ENCODE measurements at regions not wholly inside any gene's neighbourhood (a gene's known extent, or its start where the extent isn't known, plus 50 kb on each side); places are given as distances from the start of the nearest gene placed in this dataset.
"Not testable (repeated sequence)": the region's sequence is repeated elsewhere in the genome, so short reads cannot be mapped to it uniquely, and the experiment has no call there.

DNA sequence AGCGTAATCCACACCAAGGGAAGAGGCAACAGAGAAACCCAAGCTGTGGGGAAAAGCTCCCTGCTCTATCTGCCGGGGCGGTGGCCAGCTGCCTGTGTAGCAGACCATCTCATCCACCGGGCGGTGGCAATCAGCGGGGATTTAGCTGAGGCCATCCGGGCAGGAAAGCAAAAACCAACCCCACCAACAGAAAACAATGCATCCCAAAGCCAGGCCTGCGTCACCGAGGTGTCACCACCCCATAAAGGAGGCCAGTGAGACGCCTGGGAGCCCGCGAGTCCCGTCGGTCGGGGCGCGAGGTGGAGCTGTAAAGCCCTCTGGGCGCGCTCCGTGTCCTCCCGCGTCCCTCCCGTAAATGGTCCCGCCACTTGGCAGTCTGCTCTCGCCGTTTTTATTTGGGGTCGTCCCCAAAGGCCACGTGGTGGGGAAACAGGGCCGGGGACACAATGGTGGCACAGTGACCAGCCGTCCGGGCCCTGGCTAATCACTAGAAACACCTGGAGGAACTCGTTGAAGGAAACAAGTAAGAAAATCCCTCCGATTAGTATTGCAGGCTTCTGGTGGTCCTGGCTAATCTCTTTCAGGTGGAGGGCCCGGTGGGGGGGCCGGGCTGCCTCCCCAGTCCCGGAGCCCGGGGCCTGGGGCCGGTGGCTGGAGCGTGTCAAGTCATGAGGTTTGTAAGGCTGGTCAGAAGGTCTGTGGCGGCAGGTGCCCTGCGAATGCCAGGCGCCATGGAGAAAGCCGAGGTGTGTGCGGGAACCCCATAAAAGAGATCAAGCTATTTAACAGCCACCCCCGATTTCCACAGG is 94.7 kb upstream of the GSC start:
- no peak for DNase-seq (ENCODE audit: low read depth)
- no peak overlapping the region for H3K4me3 ChIP-seq (ENCODE audit: low read depth, low read length)

DNA sequence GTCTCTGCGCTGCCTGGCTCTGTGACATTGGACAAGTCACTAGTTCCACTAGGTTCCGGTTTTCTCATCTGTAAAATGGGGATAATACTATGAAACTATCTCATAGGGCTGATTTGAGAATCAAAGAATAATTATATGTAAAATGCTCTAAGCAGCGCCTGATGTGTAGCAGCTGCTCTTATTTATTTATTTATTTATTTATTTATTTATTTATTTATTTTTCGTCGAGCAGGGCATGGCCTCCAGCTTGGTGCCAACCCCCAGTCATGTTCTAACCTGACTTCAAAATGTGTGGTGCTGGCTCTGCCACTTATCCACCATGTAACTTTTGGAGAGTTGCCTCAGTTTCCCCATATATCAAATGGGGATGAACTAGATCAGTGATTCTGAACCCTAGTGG is 93.5 kb upstream of the GSC start:
- H3K4me3 ChIP-seq (ENCODE audit: low read depth, low read length) = no peak overlapping the region
- DNase-seq (ENCODE audit: low read depth) = no peak

DNA sequence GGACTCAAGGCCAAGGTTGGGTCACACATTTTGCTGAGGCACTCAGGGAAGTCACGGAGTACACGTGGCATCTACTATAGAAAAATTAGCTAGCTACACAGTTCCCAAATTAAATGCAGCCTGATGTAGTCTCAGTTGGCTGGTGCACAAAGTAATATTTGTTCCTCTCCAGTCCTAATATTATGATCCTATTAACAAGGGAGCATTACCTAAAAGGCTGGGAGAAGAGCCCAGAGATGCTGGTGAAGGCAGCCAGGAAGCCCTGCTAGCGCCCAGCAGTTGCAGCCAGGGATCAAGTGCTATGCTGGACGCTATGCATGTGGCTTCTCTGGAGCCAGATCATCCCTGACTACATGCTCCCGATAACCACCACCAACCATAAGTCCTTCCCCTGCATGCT is 88.0 kb upstream of the GSC start:
- DNase-seq (ENCODE audit: low read depth) = no peak
- H3K4me3 ChIP-seq (ENCODE audit: low read depth, low read length) = no peak overlapping the region

DNA sequence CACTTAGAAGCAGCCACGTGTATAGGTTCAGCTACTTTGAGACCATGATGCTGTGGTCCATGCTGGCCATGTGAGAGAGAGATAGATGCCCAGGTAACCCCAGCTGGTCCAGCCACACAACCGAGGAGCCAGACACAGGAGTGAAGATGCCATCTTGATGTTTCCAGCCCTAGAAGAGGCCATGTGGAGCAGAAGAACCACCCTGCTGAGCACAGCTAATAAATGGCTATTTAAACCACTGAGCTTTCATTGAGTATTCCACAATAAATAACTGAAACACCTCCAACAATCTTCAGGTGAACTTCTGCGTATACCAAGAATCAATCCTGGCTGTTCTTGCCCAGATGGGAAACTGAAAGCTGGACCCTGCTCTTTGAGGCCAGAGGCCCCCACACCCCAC is 84.0 kb upstream of the GSC start:
- H3K4me3 ChIP-seq (ENCODE audit: low read depth, low read length) = no peak overlapping the region
- no peak for DNase-seq (ENCODE audit: low read depth)

DNA sequence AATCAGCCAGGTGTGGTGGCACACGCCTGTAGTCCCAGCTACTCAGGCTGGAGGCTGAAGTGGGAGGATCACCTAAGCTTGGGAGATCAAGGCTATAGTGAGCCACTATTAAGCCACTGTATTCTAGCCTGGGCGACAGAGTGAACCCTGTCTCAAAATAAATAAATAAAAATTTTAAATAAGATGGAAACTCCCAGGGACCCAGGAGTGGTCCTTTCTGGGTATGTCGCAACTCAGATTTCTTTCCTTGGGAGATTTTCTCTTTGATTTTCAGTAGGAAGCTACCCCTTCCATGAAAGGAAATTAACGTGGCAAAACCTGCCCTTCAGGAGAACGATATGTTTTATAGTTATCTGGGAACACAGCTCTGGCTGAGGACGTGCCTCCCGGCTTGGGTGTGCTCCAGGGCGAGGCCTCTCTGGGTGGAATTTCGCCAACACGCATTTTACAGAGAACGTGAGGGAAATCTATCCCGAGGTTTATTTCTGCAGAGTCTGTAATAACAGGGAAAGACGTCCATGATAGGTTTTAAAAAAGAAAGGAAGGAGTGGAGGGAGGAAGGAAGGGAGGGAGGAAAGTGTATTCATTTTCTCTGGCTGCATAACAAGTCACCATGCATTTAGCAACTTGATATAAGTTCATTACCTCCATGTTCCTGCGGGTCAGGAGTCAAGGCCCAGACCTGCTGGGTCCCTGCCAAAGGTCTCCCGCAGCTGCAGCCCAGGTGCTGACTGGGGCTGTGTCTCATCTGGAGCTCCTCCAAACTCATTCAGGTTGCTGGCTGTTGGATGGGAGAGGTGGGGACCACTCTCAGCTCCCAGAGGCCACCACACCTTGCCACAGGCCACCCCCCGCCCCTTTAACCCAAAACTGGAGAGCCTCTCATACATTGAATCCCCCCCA is 80.6 kb upstream of the GSC start:
- no peak overlapping the region for H3K4me3 ChIP-seq (ENCODE audit: low read depth, low read length)
- no peak for DNase-seq (ENCODE audit: low read depth)

DNA sequence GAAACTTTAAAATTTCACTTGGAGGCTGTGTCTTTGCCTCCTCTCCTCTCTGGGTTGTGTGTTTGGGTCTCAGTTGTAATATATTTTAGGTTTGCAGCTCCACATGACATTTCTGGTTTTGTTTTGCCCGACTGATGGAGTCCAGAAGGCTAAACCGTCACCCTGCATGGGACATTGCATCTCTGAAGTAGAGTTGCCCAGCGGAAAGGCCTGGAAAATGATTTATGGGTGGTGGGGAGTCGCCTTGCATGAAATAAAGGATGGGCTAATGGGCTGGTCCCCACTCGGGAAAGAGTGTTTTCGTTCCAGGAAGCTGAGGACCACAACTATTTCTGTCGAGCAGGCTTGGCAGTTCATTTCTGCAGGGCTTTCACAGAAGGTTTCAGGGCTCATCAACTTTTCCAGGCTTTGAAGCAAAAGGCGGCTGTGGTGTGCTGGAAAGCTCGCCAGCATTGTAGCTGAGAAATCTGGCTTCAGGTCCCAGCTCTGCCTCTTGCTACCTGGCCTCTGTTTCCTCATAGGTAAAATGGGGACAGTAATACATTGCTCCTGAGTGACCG is 74.8 kb upstream of the GSC start:
- no peak for DNase-seq (ENCODE audit: low read depth)

DNA sequence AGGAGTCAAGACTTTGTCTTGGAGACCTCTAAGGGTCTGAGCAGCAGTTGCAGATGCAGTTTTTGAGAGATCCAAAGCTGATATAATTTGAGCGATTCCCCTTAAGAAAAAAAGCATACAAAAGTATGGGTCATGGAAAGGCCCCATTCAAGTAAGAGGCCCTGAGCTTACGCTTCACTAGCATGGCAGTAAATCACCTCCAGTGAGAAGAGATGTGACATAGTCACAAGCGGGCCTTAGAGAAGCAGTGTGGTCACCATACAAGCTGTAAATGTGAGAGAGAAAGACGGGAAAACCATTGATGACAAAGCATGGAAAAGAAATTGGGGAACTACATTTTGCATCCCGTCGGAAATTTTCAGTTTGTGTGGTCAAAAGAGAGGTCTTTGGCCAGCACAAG is 70.6 kb upstream of the GSC start:
- no peak for DNase-seq (ENCODE audit: low read depth)

More for the DNA sequence above, 74.8 kb upstream of the GSC start:
- H3K4me3 ChIP-seq (ENCODE audit: low read depth, low read length) = no peak overlapping the region

DNA sequence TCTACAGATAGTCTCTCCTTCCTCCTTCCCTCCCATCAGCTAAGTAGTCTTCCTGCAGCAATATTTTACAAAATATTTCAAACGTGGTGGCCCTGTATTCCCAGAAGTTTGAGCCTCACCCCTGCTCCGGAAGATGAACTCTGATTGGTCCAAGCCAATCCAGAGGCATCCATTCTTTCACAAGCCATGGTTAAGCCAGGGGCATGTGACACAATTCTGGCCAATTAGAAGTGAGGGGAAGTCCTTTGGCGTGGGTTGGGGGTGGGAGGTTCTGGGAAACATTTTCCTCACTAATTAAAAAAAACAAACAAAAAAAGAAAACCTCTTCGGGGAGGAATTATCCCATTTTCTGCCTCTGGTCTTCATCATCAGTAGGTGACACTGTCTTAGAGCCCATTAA is 69.4 kb upstream of the GSC start:
- no peak for DNase-seq (ENCODE audit: low read depth)
- no peak overlapping the region for H3K4me3 ChIP-seq (ENCODE audit: low read depth, low read length)

More for the DNA sequence above, 70.6 kb upstream of the GSC start:
- H3K4me3 ChIP-seq (ENCODE audit: low read depth, low read length) = no peak overlapping the region

DNA sequence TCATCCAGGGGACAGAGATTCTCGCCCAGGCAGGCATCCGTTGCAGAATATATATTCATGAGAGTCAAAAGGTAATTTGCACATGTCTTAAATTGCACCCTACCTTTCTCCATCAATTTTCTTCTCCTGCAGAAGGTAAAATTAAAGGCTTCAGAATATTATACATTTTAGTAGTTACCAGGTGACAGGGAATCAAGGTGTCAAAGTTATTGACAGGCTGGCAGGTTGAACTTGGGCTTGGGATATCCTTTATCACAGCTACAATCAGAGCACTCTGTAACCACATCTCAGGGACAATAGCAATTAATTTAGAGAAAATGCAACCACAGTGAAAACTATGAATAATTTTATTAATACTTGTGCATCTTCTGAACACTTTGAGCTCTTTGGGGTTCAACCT is 66.9 kb upstream of the GSC start:
- no peak overlapping the region for H3K4me3 ChIP-seq (ENCODE audit: low read depth, low read length)
- no peak for DNase-seq (ENCODE audit: low read depth)

DNA sequence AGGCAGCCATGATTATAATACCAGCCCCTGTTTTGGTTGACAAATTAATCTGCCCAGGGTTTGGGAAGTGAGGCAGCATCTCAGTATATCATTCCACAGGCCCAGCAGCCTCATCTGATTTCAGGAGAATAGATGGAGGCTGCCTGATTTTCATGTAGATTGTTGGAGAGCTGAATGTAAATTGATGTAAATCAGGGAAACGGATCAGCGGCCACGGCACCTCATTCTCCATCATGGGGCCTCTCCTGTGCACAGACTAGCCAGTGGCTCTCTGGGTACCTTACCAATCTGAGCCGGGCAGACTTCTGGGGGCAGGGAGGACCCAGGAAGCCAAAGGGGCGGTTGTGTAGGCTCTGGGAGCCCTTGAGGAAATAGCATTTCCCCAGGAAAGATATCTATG is 63.7 kb upstream of the GSC start:
- DNase-seq (ENCODE audit: low read depth) = no peak
- no peak overlapping the region for H3K4me3 ChIP-seq (ENCODE audit: low read depth, low read length)

DNA sequence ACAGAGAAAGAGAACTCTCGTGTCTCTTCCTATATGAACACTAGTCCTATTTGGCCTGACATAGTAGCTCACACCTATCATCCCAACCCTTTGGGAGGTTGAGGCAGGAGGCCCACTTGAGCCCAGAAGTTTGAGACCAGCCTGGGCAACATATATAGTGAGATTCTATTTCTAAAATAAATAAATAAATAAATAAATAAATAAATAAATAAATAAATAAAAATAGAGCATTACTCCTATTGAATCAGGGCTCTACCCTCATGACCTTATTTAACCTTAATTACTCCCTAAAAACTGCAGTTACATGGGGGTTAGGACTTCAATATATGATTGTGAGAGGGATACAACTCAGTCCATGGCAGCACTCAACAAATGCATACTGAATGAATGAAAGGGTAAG is 61.2 kb upstream of the GSC start:
- H3K4me3 ChIP-seq (ENCODE audit: low read depth, low read length) = no peak overlapping the region

DNA sequence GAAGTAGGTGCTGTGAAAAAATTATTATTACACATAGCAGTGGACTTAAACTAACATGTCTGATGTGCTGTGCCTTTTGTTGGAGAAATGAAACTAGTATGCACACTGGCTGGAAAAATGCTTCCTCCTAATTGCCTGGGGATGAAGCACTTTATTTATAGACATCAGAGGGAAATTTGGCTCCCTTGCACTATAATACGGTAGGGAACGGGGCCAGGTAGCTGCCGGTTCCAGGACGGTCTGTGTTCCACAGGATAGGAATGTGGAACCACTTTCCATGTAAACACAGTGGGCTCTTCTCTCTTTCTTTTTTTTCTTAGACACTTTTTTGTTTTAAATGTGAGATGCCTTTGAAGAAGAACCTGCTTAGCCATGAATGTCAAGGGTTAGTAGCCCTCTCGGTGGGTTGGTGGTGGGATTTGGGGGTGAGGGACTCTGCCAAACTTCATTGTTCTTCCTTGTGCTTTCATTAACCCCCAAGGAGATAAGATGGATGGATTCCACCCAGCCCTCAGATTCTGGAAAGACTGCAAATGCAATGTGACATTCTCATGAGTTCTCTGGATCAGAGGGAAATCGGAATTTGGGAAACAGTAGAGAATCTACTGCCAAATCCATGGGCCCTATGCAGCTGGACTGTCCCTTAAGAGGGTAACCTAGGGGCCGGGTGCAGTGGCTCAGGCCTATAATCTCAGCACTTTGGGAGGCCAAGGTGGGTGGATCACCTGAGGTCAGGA is 58.0 kb upstream of the GSC start:
- no peak for DNase-seq (ENCODE audit: low read depth)

More for the DNA sequence above, 61.2 kb upstream of the GSC start:
- no peak for DNase-seq (ENCODE audit: low read depth)

DNA sequence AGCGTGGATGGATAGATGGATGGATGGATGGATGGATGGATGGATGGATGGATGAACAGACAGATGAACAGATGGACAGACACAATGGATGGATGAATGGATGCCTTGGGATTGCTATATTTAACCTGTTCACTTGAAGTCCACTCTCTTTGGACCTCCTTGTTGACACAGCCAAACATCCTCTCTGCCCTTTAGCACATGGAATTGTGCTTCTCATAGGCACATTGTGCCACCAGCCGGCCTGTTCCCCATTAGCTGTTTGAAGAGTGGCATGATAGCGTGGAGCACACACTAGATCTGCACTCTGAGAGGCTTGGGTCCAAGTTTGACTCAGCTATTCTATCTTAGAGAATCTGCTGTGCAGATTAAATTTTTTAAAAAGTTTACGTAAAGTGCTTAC is 56.9 kb upstream of the GSC start:
- H3K4me3 ChIP-seq (ENCODE audit: low read depth, low read length) = no peak overlapping the region
- DNase-seq (ENCODE audit: low read depth) = no peak

More for the DNA sequence above, 58.0 kb upstream of the GSC start:
- no peak overlapping the region for H3K4me3 ChIP-seq (ENCODE audit: low read depth, low read length)

DNA sequence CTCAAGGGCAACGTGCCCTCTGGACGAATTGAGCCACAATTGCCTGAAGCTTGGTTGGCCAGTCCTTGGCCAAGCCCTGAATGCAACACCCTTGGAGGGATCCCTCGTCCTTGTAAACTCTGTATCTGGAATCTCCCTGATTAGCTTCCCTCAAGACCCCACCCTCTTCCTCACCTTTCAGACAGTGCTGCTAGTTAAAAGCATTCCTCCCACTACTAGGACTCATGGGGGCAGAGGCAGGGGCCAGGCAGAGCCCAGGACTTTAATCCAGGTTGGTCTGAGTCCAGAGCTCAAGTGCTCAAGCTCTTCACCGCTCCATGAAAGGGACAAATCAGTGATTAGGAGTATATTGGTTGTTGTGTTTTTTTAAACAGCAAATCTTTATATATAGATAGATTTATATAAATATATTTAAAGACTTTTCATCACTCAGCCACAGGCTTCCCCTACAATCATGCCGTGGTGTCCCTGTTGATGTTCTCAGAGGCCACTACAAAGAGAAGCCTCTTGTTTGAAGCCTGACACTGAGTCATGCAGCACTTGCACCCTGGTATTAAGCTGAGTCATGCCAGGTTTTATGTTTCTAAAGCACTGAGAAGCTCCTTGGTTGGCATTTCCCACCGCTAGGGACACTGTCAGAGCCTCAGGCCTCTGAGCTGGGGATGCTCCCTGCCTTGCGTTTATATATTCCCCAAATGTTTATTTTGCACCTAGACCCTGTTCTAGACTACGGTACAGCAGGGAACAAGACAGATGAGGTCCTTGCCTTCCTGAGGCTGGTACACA is 53.8 kb upstream of the GSC start:
- DNase-seq (ENCODE audit: low read depth) = no peak

DNA sequence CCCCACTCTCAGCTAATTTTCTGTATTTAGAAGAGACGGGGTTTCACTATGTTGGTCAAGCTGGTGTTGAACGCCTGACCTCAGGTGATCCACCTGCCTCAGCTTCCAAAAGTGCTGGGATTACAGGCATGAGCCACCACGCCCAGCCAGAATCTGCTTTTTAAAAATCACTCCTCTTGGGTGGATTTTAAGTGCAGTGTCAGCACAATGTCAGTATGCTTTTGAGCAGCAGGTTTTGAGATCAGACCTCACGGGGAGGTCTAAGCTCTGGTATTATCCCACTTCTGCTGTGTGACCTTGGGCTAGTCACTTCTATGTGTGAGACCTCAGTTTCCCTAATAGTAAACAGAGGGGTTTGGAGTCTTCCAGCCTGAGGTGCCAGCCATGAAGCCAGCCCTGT is 51.8 kb upstream of the GSC start:
- H3K4me3 ChIP-seq (ENCODE audit: low read depth, low read length) = no peak overlapping the region
- DNase-seq (ENCODE audit: low read depth) = no peak

More for the DNA sequence above, 53.8 kb upstream of the GSC start:
- no peak overlapping the region for H3K4me3 ChIP-seq (ENCODE audit: low read depth, low read length)

DNA sequence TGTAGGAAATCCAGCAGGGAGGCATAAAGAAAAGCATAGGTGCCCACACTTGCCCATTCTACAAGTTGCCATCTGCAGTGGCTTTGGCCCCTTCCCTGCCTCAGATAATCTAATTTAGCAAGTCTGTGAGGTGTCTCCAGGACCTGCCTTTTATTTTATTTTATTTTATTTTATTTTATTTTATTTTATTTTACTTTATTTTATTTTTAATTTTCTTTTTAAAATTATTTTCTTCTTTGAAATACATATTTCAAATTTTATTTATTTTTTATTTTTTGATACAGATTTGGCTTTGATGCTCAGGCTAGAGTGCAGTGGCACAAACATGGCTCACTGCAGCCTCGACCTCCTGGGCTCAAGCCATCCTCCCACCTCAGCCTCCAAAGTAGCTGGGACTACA is 51.0 kb upstream of the GSC start:
- H3K4me3 ChIP-seq (ENCODE audit: low read depth, low read length); DNase-seq (ENCODE audit: low read depth): not testable (repeated sequence)
